Kidney epithelial cell (primary cell): ENCODE measurements at regions not wholly inside any gene's neighbourhood (a gene's known extent, or its start where the extent isn't known, plus 50 kb on each side); places are given as distances from the start of the nearest gene placed in this dataset.

Experiments used
- DNase-seq: peaks from one replicate; pipeline ENCODE4 v3.0.0-alpha.2; 2010; ENCODE audit warnings: low read depth
- H3K27me3 ChIP-seq: 2 replicates; pipeline ENCODE4 v1.6.0; 2011; ENCODE audit warnings: low read length; ENCODE audit not compliant: control insufficient read depth, insufficient read depth
- H3K36me3 ChIP-seq: 2 replicates; pipeline ENCODE4 v1.5.1; 2011; ENCODE audit warnings: low read length; ENCODE audit not compliant: control insufficient read depth, insufficient read depth
- H3K4me3 ChIP-seq: 2 replicates; pipeline ENCODE4 v1.5.1; 2011; ENCODE audit warnings: low read depth, mild to moderate bottlenecking, control low read depth, low read length
- TF ChIP-seq, protein P1 (sequence below): IDR thresholded peaks from 2 replicates; pipeline ENCODE4 v1.5.1; 2011; ENCODE audit warnings: mild to moderate bottlenecking, moderate library complexity, low read length, control low read depth, inconsistent platforms; ENCODE audit not compliant: insufficient read depth, poor library complexity, severe bottlenecking

DNA sequence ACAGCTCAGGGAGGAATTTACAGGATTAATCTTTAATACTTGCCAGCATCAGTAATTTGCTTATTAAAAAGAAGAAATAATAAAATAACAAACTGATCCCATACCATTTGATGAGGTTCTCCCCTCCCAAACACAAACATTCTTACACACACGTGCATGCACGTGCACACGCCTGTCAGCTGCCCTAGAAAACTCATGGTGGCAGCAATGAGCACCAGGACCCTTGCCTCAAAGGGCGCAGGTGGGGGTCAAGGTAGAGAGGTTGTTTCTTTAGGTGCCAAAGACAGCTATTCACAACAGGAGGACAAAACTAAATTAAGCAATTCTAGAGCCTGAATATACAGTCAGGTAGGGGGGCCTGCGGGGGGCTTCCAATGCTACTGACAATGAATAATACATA lies 219.3 kb downstream of the BUD13 start:
- TF ChIP-seq, protein P1, sequence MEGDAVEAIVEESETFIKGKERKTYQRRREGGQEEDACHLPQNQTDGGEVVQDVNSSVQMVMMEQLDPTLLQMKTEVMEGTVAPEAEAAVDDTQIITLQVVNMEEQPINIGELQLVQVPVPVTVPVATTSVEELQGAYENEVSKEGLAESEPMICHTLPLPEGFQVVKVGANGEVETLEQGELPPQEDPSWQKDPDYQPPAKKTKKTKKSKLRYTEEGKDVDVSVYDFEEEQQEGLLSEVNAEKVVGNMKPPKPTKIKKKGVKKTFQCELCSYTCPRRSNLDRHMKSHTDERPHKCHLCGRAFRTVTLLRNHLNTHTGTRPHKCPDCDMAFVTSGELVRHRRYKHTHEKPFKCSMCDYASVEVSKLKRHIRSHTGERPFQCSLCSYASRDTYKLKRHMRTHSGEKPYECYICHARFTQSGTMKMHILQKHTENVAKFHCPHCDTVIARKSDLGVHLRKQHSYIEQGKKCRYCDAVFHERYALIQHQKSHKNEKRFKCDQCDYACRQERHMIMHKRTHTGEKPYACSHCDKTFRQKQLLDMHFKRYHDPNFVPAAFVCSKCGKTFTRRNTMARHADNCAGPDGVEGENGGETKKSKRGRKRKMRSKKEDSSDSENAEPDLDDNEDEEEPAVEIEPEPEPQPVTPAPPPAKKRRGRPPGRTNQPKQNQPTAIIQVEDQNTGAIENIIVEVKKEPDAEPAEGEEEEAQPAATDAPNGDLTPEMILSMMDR: no peak
- no peak overlapping the region for H3K4me3 ChIP-seq
- H3K27me3 ChIP-seq: no peaks in the 10 kb centered on the region
- no peak for DNase-seq
- no peaks in the 10 kb centered on the region for H3K36me3 ChIP-seq

DNA sequence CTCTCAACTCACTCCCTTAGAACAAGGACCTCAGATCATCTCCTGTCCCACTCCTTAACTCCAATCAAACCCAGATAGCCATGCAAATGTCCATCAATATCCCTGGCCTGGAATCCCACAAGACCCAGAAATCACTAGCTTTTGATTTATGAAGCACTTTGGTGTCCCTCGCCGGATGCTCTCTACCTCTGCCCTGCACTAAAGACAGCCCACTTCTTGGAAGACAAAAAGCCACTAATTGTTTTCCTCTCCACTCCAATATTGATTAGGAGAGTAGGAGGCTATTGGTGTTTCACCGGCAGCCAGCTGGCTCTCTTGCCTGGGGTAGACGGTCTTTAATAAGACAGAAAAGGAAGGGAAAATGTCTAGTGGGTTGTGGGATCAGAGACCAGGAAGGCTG lies 221.2 kb downstream of the BUD13 start:
- TF ChIP-seq, protein P1: no peak
- no peaks in the 10 kb centered on the region for H3K27me3 ChIP-seq
- DNase-seq: no peak
- no peak overlapping the region for H3K4me3 ChIP-seq
- H3K36me3 ChIP-seq: no peaks in the 10 kb centered on the region

DNA sequence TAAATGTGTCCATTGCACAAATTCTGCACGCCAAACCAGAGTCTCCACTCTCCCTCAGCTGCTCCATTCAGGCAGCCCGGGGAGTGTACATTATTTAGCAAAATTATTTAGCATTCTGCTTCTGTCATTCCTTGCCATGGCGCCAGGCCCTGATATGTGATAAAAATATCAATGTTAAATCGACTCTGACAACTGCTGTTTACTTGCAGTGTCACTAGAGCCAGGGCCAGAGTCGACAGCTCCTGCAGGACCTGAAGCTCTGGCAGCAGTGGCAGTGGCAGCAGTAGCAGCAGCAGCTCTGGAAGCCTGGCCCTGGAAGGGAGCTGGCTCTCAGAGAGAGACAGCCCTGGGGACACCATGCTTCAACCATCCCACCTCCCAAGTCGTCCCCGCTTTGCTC lies 224.5 kb downstream of the BUD13 start:
- H3K4me3 ChIP-seq: no peak overlapping the region
- H3K36me3 ChIP-seq: no peaks in the 10 kb centered on the region
- TF ChIP-seq, protein P1: no peak
- no peak for DNase-seq
- no peaks in the 10 kb centered on the region for H3K27me3 ChIP-seq

GRCh38 chr11:116547571-116547970 lies 225.2 kb downstream of the BUD13 start:
- DNase-seq: no peak
- TF ChIP-seq, protein P1: no peak
- no peak overlapping the region for H3K4me3 ChIP-seq
- H3K36me3 ChIP-seq: no peaks in the 10 kb centered on the region
- no peaks in the 10 kb centered on the region for H3K27me3 ChIP-seq

- H3K36me3 ChIP-seq: no peaks in the 10 kb centered on the region
- TF ChIP-seq, protein P1: no peak
- H3K4me3 ChIP-seq: no peak overlapping the region
- no peaks in the 10 kb centered on the region for H3K27me3 ChIP-seq
- DNase-seq: no peak
These were observed 226.9 kb downstream of the BUD13 start for GRCh38 chr11:116545912-116546311.

DNA sequence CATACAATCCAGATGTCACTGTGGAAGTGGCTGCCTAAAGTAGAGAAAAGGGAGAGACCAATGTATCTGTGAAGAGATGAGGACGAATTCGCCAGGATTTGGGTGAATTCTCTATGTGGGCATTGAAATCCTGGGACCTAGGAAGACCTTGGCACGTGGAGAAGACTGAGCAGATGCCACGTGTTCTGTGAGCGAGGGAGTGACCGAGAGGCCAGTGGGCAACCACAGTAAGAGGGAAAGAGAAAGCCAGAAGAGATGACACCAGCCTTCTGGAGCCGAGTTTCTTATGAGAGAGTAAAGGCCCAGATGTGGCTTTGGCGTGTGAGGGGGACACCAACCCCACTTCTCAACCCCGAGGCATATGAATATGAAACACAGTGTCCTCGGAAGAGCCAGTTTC lies 228.1 kb downstream of the BUD13 start:
- Histone ChIP-seq H3K27me3 (no peaks in the 10 kb centered on the region), H3K36me3 (no peaks in the 10 kb centered on the region), H3K4me3 (no peak overlapping the region)
- DNase-seq: no peak
- TF ChIP-seq, protein P1: no peak
